Ishikawa (cell line): ENCODE measurements at regions not wholly inside any gene's neighbourhood (a gene's known extent, or its start where the extent isn't known, plus 50 kb on each side); places are given as distances from the start of the nearest gene placed in this dataset.

ENCODE experiments used
- EGR1 ChIP-seq: IDR thresholded peaks from 2 replicates; pipeline ENCODE4 v1.6.1; 2012
- EP300 ChIP-seq: IDR thresholded peaks from 2 replicates; pipeline ENCODE4 v1.6.1; 2012; ENCODE audit warnings: borderline replicate concordance
- FOXM1 ChIP-seq: IDR thresholded peaks from 2 replicates; pipeline ENCODE4 v1.6.1; 2012; ENCODE audit warnings: low read depth, borderline replicate concordance
- MAX ChIP-seq: IDR thresholded peaks from 2 replicates; pipeline ENCODE4 v1.6.1; 2012
- RAD21 ChIP-seq: IDR thresholded peaks from 2 replicates; pipeline ENCODE4 v1.6.1; 2012; ENCODE audit warnings: low read depth
- TCF12 ChIP-seq: IDR thresholded peaks from 2 replicates; pipeline ENCODE4 v1.6.1; 2012; ENCODE audit warnings: low read depth
- YY1 ChIP-seq: IDR thresholded peaks from 2 replicates; pipeline ENCODE4 v1.6.1; 2012; ENCODE audit warnings: low read depth

GRCh38 chr9:100794738-100795269, 216.9 kb downstream of the CAVIN4 start:
- TF ChIP-seq EGR1 (no peak), MAX (no peak), RAD21 (no peak), TCF12 (no peak), YY1 (no peak), FOXM1 (no peak), EP300 (no peak)
